Endothelial cell of umbilical vein (primary cell): ENCODE measurements at regions not wholly inside any gene's neighbourhood (a gene's known extent, or its start where the extent isn't known, plus 50 kb on each side); places are given as distances from the start of the nearest gene placed in this dataset.

Experiments used
- CTCF ChIP-seq, 2 donors: IDR thresholded peaks; 1 replicate in 1 of 2; 2 replicates in 1 of 2; pipeline ENCODE4 v1.5.1; 2011; ENCODE audit warnings: low read length in 2 of 2, mild to moderate bottlenecking in 2 of 2, moderate library complexity in 2 of 2, control low read depth in 1 of 2, inconsistent platforms in 1 of 2, low read depth in 1 of 2; ENCODE audit not compliant: insufficient read depth in 1 of 2; ENCODE audit errors: extremely low read depth in 1 of 2
- EZH2 ChIP-seq: IDR thresholded peaks from 2 replicates; pipeline ENCODE4 v1.6.1; 2012; ENCODE audit warnings: borderline replicate concordance, low read depth, mild to moderate bottlenecking, moderate library complexity, low read length, inconsistent platforms; ENCODE audit not compliant: severe bottlenecking
- FOS ChIP-seq: IDR thresholded peaks from 2 replicates; pipeline ENCODE4 v1.6.1; 2011; ENCODE audit warnings: mild to moderate bottlenecking, low read length, moderate library complexity, borderline replicate concordance; ENCODE audit not compliant: insufficient read depth
- MAX ChIP-seq: IDR thresholded peaks from 2 replicates; pipeline ENCODE4 v1.6.1; 2011; ENCODE audit not compliant: insufficient read depth, insufficient read length
- MYC ChIP-seq: IDR thresholded peaks from one replicate; pipeline ENCODE4 v1.6.1; 2011; ENCODE audit warnings: mild to moderate bottlenecking, low read depth, low read length
- POLR2A ChIP-seq: IDR thresholded peaks from 2 replicates; pipeline ENCODE4 v1.6.1; 2012; ENCODE audit warnings: low read depth, mild to moderate bottlenecking, control low read depth, low read length
- POLR2AphosphoS5 ChIP-seq: IDR thresholded peaks from 2 replicates; pipeline ENCODE4 v1.6.1; 2012; ENCODE audit warnings: low read depth, mild to moderate bottlenecking, control low read depth, low read length, moderate library complexity; ENCODE audit not compliant: insufficient read depth

- TF ChIP-seq CTCF (IDR thresholded peaks at IDR 0.05; ENCODE audit: extremely low read depth in 1 of 2, insufficient read depth in 1 of 2, low read depth in 1 of 2, low read length in 2 of 2) = no peak
- no peak for TF ChIP-seq MYC
- no peak for TF ChIP-seq FOS
- no peak for TF ChIP-seq MAX
- TF ChIP-seq EZH2 = no peak
- TF ChIP-seq POLR2A = no peak
- TF ChIP-seq POLR2AphosphoS5 = no peak
These were observed 898.1 kb downstream of the XPNPEP1 start for GRCh38 chr10:109025172-109025571.
